Astrocyte (in vitro differentiated cells and primary cell): ENCODE measurements at regions not wholly inside any gene's neighbourhood (a gene's known extent, or its start where the extent isn't known, plus 50 kb on each side); places are given as distances from the start of the nearest gene placed in this dataset.

ENCODE experiments used
- CTCF ChIP-seq: IDR thresholded peaks from 2 replicates; pipeline ENCODE4 v1.5.1; 2011; ENCODE audit warnings: low read depth, mild to moderate bottlenecking, inconsistent platforms, low read length, moderate library complexity; ENCODE audit not compliant: insufficient read depth
- EZH2 ChIP-seq: IDR thresholded peaks from 2 replicates; pipeline ENCODE4 v1.6.1; 2012; ENCODE audit warnings: mild to moderate bottlenecking, low read length, inconsistent platforms; ENCODE audit not compliant: insufficient read depth

- no peak for TF ChIP-seq CTCF
- TF ChIP-seq EZH2 = no peak
Observed at GRCh38 chr9:16153221-16153620, 600.4 kb downstream of the CCDC171 start.
